Fibroblast of skin of right quadriceps (primary cell): ENCODE measurements at regions not wholly inside any gene's neighbourhood (a gene's known extent, or its start where the extent isn't known, plus 50 kb on each side); places are given as distances from the start of the nearest gene placed in this dataset.
A peak's percentile ranks its signal among the peaks of the same experiment; 100 is the strongest.

ENCODE experiments used
- DNase-seq: peaks from one replicate; pipeline ENCODE4 v3.0.0-alpha.2; 2013

DNA sequence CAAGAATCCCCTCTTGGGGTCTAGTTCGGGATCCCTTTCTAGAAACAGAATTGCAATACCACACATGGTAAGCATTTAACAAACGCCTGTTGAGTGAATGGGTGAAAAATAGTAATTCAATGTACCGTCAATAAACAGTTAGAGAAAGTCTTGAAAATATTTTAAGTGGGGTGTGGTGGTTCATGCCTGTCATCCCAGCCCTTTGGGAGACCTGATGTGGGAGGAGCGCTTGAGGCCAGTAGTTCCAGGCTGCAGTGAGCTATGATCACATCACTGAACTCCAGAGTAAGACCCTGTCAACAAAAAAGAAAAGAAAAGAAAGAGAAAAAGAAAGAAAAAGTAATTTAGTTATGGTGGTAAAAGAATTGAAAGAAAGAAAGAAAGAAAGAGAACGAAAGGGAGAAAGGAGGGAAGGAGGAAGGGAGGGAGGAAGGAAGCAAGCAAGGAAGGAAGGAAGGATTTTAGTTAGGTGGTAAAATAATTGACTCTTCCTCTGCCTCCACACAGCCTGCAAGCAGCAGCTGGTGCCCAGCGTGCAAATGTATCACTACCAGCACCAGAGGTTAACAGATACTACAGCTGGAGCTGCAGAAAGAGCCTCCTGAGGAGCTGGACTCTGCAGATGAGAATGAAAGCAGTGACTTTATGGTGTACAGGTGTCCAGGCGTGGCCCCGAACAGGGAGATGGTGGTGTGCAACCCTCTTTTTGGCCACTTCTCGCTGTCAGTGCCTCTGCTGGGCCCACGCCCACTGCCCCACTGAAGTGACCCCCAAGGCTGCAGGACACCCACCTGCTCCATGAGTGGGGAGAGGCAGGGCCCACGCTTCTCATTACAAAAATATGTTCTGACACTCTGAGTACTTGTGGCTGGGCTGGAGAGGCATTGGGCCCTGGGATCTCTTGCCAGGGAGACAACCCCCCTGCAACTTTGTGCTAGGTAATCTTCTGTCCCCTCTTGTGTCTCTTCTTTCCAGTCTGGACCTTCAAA lies 135.4 kb downstream of the BAMBI start:
- DNase-seq = no peak

- DNase-seq = no peak
These were observed 138.4 kb downstream of the BAMBI start for GRCh38 chr10:28815681-28816080.

DNA sequence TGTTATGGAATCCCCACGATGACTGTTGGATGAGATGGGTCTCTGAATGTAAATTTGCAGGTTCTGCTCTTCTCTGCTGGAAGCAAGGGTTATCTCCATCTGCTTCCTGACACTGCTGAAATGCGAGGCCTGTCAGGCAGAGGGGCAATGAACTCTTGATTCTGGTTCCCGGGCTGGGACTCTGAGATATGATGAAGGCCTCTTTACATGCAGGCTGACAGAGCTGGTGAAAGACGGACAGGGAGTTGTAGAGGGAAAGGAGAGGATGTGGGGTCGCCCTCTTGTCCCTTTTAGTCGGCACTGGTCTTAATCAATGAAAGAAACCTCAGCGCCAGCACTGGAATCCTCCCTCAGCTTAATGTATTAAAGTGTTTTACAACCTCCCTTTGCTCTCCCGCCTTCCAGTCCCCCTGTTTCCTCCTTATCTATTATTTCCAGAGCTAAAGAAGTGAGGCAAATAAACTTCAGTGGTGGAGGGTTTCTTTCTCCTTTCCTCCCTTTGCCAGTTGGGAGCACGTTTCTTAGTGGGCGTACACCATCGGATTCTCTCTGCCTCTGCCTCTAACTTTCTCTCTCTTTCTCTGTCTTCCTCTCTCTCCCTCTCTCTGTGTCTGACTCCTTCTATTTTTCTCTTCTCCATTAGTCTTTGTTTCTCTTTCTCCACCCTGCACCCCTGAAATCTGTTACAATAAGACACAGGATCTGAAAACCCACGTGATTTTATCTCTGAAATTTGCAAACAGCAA lies 145.6 kb downstream of the BAMBI start:
- DNase-seq = no peak

DNA sequence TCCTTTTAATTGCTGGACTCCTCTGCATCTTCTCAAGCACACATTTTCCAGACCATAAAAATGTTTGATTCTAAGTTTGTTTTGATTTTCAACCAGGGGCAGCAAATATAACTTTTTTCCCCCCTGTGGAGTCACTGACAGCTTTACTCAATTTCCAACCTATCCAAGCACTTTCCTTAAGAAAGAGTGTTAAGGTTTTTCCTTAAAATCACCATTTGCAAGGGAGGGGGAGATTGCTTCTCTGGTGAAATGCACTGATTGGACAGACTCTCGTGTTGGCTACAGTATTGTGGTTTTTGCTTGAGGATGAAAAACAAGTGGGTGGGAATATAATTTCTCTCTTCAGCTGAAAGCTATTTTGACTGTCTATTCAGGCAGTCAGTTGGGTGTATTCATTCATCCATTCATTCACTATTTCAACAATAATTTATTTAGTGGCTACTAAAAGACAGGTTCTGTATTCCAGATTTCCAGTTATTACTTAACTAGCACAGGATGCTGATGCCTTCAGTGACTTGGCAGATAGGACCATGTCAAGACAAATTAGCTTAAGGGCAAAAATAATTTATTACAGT lies 146.3 kb downstream of the BAMBI start:
- no peak for DNase-seq

DNA sequence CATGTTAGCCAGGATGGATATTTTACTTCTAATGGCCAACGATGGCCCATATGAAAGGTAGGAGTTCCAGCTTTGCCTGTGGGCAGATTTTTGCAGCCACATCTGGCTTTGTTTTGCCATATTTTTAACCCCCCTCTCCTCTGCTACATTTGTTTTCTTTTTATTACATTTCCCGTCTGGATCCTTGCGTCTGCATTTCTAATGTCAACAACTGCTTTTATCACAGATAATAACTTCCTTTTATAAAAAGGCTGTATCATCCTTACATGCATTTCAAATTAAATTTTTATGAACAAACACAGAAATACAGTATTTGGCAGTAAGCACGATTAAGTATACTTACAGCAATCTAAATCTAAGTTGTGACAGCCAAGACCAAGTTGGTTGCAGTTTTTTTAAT lies 156.0 kb downstream of the BAMBI start:
- DNase-seq = no peak

DNA sequence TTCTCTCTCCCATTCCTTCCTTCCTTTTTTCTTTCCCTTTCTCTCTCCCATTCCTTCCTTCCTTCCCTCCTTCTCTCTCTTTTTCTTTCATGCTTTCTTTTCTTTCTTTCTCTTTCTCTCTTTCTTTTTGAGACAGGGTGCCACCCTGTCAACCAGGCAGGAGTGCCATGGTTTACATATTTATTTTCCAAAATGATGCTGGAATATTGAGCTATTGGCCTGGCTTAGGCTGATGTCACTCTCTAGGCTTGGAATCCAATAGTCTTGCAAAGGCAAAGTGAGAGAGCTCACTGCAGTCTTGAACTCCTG lies 159.1 kb downstream of the BAMBI start:
- DNase-seq = no peak

- DNase-seq = peak; percentile 9
These were observed 160.5 kb downstream of the BAMBI start for GRCh38 chr10:28837613-28838390.

GRCh38 chr10:28838908-28839307 lies 161.6 kb downstream of the BAMBI start:
- peak; percentile 8 for DNase-seq

DNA sequence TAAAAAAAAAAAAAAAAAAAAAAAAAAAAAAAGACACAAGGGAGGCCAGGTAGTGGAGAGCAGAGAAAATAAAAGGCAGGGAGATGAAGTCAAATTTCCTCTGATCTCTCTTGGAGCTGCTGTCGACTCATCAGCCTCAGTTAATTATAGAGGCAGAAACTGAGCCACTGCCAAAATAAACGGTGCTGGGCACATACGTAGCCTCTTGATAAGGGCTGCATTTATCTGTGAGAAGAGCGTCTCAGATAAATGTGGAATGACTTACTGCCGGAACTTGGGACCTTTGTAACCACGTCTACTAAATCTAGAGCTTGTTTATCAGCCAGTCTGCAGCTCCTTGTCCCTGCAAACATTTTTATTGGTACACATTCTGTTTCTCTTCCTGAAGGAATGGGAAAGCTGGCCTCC lies 162.3 kb downstream of the BAMBI start:
- DNase-seq = peak; percentile 30

- DNase-seq = no peak
These were observed 162.9 kb downstream of the BAMBI start for GRCh38 chr10:28840202-28840601.

DNA sequence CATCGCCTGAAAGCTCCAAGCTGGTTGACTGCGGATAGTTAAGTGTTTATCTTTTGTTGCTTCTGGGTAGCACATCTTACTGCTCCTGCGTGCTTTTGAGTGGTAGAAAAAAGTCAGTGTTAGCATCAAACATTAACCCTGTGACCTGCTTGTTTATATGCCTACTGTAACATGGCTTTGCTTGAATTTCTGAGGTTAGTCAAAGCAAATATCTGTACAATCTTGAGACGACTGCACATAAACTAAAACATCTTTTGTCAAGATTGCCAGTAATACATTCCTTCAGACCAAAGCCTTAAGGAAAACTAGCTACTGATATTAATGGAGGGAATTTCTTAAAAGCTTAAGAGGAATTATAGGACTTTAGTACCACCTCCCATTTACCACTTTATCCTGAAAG lies 163.7 kb downstream of the BAMBI start:
- DNase-seq = peak; percentile 24

- DNase-seq = peak; percentile 72
These were observed 164.3 kb downstream of the BAMBI start for GRCh38 chr10:28841625-28842024.

GRCh38 chr10:28842321-28842720 lies 165.0 kb downstream of the BAMBI start:
- DNase-seq = peak; percentile 84

DNA sequence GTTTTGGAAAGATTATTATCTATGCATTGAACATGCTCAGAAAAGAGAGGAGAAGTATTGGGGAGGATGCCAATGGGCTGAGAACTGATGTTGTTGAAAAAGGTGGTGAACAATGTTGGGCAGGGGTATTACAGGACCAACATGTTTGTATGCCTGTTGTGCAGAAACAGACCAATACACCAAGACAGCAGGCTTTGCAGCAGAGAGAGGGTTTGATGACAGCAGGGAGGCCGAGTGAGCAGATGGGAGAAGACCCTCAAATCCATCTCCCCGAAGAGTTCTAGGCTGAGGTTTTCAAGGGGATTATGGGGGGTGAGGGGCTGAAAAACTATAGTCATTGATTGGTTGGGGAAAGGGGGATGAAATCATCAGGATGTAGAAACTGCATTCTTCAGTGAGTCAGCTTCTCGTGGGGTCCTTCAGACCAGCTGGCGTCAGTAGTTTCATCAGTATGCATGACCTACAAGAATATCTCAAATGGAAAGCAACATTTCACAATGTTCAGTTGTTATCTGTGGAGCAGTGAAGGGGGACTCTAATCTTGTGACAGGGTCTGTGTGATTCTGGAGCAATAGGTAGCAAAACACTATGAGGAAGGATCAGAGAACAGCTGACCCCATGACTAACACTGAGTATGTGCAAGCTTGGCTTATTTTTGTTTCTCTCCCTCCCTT lies 167.8 kb downstream of the BAMBI start:
- peak; percentile 59 for DNase-seq

- DNase-seq = no peak
These were observed 172.0 kb downstream of the BAMBI start for GRCh38 chr10:28849309-28849708.

GRCh38 chr10:28849821-28850220 lies 172.5 kb downstream of the BAMBI start:
- no peak for DNase-seq

DNA sequence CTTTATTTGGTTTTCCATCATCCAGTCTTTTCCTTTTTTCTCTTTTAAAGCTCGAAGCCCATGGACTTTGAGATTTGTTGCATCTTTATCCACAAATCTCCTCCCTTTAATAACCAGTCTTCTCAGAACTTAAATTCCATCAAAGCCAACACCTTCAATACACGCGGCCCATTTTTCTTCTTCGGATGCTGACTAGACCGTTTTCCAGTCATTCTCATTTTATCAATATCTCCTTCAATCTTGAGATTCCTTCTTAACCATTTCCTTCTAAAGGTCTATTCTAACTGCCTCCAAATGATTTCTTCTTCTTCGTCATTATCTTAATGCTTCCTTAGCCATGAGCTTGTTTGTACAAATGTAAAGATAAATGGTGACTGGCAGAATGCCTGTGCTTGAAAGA lies 173.5 kb downstream of the BAMBI start:
- DNase-seq = no peak

DNA sequence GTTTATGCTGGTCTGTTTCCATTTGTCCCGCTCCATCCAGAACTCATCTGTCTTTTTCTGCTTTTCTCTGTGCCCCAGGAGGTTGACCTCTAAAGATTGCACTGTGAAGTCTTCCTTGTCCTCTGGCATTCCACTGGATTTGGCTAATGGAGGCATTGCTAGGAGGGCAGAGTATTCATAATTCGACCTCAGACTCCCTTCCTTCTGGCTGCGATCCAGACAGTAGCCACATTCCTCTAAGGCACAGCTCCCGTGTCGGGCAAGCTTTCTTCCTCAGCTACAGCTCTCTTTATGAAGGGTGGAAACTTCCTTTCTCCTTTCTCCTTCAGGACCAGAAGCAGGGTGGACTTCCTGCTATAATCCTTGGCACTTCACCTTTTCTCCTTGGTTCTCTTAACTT lies 175.9 kb downstream of the BAMBI start:
- DNase-seq = peak; percentile 9

DNA sequence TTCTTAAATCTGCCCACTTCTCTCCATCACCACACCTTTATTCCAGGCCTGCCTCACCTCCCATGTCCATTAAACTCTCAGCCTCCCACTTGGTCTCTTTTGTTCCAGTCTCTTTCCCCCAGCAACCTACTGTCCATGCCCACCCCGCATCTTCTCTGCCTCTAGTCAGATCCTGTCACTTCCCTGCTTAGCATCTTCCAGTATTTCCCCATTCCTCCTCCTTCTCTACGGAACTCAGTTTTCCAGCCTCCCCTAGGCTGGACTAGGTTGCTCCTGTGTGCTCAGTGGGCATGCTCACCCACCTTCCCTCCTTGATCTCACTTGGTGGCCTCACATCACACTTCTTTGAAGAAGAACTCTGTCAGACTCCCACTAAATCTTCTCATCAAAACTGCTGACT lies 179.8 kb downstream of the BAMBI start:
- DNase-seq = no peak

DNA sequence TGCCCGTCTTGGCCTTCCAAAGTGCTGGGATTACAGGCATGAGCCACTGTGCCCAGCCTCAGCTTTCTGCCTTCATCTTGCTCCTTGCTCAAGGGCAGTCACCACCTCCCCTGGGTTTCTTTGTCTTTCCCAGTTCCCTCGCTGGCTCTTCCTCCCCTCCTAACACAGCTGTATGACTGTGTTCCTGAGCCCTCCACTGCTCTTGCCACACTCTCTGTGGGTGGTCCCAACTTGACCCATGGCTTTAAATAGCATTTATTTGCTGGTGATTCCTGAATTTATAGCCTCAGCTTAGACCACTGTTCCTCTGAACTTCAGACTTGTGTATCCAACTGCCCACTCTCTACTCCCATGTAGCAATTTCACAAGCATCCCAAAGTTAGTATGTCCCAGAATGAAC lies 181.3 kb downstream of the BAMBI start:
- DNase-seq = no peak

GRCh38 chr10:28859791-28860190 lies 182.5 kb downstream of the BAMBI start:
- no peak for DNase-seq

- DNase-seq = no peak
These were observed 184.9 kb downstream of the BAMBI start for GRCh38 chr10:28862219-28862618.
